ENCODE measurements at regions not wholly inside any gene's neighbourhood (a gene's known extent, or its start where the extent isn't known, plus 50 kb on each side); places are given as distances from the start of the nearest gene placed in this dataset.

DNA sequence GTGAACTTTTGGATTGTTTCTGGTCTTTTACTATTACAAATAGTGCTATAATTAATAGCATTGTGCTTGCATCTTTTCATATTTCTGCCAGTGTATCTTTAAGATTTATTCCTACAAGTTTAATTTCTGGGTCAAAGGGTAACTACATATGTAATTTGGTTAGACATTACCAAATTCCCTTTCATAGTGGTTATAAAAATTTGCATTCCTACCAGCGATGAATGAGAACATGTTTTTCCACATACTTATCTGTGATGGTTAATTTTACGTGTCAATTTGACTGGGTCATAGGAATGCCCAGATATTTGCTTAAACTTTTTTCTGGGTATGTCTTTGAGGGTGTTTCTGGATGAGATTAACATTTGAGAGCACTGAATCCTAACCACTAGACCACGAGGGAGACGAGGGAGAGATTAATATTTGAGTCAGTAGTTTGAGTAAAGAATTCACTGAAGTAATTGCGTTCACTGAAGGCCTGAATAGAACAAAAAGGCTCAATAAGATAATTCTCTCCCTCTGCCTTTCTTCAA is 132.3 kb upstream of the NEO1 start:
- no peak overlapping the region for H3K4me3 Mint-ChIP-seq
- DNase-seq (no peak), ATAC-seq (ENCODE audit: low read depth) (no peak)
- intact Hi-C loops (cut with micrococcal nuclease), result no loop called here
- H3K36me3 Mint-ChIP-seq (ENCODE audit: low read depth), result no peaks in the 10 kb centered on the region
- POLR2A ChIA-PET, result no interaction called here
- H3K4me1 Mint-ChIP-seq, result no peaks in the 10 kb centered on the region
- CTCF ChIA-PET, result no interaction called here
- H3K27ac Mint-ChIP-seq, result no peak overlapping the region
- H3K9me3 Mint-ChIP-seq, result no peaks in the 10 kb centered on the region
- no peak for TF ChIP-seq CTCF (IDR thresholded peaks at IDR 0.05)
- H3K27me3 Mint-ChIP-seq, result peaks cover 10% of the 10 kb centered on the region

DNA sequence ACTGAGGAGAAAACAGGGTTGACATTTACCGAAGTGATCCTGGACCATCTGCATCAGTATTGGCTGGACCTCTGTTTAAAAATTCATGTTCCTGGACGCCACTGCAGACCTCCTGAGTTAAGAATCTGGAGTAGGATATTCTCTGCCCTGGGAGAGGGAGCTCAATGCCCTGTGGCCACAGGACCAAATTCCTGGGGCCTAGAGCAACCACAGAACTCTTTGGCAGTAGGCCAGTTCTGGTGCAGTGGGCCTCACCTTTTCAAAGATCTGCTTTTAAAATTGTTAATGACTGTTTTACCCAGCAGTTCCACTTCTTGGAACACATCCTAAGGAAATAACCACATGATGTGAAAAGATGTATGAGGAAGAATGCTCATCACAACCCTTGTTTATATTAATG is 133.3 kb upstream of the ADPGK start:
- no peak for TF ChIP-seq CTCF (IDR thresholded peaks at IDR 0.05)
- H3K27ac Mint-ChIP-seq, result no peak overlapping the region
- no peaks in the 10 kb centered on the region for H3K36me3 Mint-ChIP-seq (ENCODE audit: low read depth)
- H3K9me3 Mint-ChIP-seq, result no peaks in the 10 kb centered on the region
- ATAC-seq (ENCODE audit: low read depth) (no peak), DNase-seq (no peak)
- ChIA-PET CTCF (no interaction called here), POLR2A (no interaction called here)
- no peaks in the 10 kb centered on the region for H3K4me1 Mint-ChIP-seq
- intact Hi-C loops (cut with micrococcal nuclease), result no loop called here
- H3K4me3 Mint-ChIP-seq, result no peak overlapping the region
- H3K27me3 Mint-ChIP-seq, result peaks cover 6% of the 10 kb centered on the region

DNA sequence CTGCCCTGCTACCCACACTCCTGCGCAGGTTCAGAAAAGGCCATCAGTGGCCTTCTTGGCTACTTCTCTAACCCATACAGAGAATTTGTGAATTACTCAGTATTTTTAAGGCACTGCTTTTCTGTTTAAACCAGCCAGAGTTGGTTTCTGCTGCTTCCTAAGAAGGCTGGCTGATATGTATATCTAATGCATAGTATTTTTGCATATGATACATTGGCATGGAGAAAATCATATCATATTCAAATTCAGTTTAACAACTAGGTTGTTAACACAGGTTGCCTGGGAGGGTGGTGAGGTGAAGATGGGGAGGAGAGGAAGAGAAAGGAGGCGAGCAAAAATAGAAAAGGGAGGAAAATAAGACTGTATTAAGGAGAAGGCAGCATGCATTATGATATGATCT is 132.8 kb upstream of the ADPGK start:
- DNase-seq, result no peak
- no peak for TF ChIP-seq CTCF (IDR thresholded peaks at IDR 0.05)
- no peaks in the 10 kb centered on the region for H3K36me3 Mint-ChIP-seq (ENCODE audit: low read depth)

DNA sequence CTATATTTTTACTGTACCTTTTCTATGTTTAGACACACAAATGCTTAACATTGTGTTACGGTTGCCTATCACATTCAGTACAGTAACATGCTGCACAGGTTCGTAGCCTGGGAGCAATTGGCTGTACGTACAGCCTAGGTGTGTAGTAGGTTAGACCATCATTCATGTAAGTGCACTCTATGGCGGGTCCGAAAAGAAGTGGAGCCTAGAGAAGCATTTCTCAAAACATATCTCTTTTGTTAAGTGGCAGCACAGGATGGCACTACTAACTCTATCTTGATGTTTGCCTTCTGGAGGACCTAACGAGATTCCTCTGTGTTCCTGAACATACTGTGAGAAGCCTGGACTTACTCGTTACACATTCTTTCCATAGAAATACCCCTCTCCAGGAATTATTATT is 132.3 kb upstream of the ADPGK start:
- Mint-ChIP-seq H3K4me3 (no peak overlapping the region), H3K27me3 (peaks cover 6% of the 10 kb centered on the region), H3K27ac (no peak overlapping the region), H3K36me3 (ENCODE audit: low read depth) (no peaks in the 10 kb centered on the region), H3K9me3 (no peaks in the 10 kb centered on the region), H3K4me1 (no peaks in the 10 kb centered on the region)
- ChIA-PET CTCF (no interaction called here), POLR2A (no interaction called here)
- intact Hi-C loops (cut with micrococcal nuclease), result no loop called here
- DNase-seq, result no peak
- TF ChIP-seq CTCF (IDR thresholded peaks at IDR 0.05), result no peak
- no peak for ATAC-seq (ENCODE audit: low read depth)

More for the DNA sequence above, 132.8 kb upstream of the ADPGK start:
- CTCF ChIA-PET, result no interaction called here
- Mint-ChIP-seq H3K4me1 (no peaks in the 10 kb centered on the region), H3K4me3 (no peak overlapping the region), H3K9me3 (no peaks in the 10 kb centered on the region), H3K27ac (no peak overlapping the region), H3K27me3 (peaks cover 6% of the 10 kb centered on the region)
- intact Hi-C loops (cut with micrococcal nuclease), result no loop called here
- POLR2A ChIA-PET, result no interaction called here
- no peak for ATAC-seq (ENCODE audit: low read depth)

DNA sequence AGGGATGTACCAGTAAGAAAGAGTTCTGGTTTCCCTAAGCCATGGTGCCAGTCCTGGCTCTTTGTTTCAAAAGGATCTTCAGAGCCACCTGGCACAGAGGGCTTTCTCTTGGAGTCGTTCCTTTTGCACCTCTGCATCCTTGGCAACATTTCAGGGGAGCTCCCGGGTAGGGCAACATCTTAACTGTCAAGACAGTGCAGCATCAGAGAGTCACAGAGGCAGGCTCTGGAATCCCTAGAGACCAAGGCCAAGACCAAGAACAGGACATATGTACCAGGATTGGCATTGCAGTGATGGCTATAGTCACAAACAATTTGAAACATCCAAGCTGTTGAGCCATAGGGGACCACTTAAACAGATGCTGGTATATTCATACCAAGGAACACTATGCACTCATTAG is 129.4 kb upstream of the ADPGK start:
- peaks cover 7% of the 10 kb centered on the region for H3K27me3 Mint-ChIP-seq
- no peaks in the 10 kb centered on the region for H3K4me1 Mint-ChIP-seq
- H3K9me3 Mint-ChIP-seq, result no peaks in the 10 kb centered on the region
- no peak overlapping the region for H3K4me3 Mint-ChIP-seq
- intact Hi-C loops (cut with micrococcal nuclease), result no loop called here
- ChIA-PET POLR2A (no interaction called here), CTCF (no interaction called here)
- H3K36me3 Mint-ChIP-seq (ENCODE audit: low read depth), result no peaks in the 10 kb centered on the region
- no peak for TF ChIP-seq CTCF (IDR thresholded peaks at IDR 0.05)
- ATAC-seq (ENCODE audit: low read depth), result no peak
- DNase-seq, result no peak
- no peak overlapping the region for H3K27ac Mint-ChIP-seq
